ENCODE measurements at regions not wholly inside any gene's neighbourhood (a gene's known extent, or its start where the extent isn't known, plus 50 kb on each side); places are given as distances from the start of the nearest gene placed in this dataset.

DNA sequence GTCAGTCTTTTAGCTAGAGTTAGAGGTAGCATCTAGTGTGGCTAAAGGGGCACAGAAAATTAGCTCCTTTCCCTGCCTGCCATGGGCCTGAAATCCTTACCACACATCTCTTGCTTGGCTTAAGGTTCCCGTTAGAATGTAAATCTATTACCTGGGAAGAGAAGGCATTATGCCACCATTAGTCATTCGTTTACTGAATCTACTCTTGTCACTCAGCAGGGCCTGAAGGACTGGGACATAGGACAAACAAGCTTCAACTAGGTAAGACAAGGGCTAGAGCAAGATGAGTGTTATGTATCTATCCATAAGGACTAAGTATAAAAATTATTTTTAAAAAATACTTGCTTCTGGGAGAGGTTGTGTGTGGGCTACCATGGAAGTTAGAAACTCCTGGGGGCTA lies 112.4 kb downstream of the CT47B1 start:
- TF ChIP-seq, protein P1, sequence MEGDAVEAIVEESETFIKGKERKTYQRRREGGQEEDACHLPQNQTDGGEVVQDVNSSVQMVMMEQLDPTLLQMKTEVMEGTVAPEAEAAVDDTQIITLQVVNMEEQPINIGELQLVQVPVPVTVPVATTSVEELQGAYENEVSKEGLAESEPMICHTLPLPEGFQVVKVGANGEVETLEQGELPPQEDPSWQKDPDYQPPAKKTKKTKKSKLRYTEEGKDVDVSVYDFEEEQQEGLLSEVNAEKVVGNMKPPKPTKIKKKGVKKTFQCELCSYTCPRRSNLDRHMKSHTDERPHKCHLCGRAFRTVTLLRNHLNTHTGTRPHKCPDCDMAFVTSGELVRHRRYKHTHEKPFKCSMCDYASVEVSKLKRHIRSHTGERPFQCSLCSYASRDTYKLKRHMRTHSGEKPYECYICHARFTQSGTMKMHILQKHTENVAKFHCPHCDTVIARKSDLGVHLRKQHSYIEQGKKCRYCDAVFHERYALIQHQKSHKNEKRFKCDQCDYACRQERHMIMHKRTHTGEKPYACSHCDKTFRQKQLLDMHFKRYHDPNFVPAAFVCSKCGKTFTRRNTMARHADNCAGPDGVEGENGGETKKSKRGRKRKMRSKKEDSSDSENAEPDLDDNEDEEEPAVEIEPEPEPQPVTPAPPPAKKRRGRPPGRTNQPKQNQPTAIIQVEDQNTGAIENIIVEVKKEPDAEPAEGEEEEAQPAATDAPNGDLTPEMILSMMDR (IDR thresholded peaks at IDR 0.05) = no peak
- no peak for TF ChIP-seq POLR2A (IDR thresholded peaks at IDR 0.05)
